Naive B cell (primary cell): ENCODE measurements at regions not wholly inside any gene's neighbourhood (a gene's known extent, or its start where the extent isn't known, plus 50 kb on each side); places are given as distances from the start of the nearest gene placed in this dataset.
"Not testable (repeated sequence)": the region's sequence is repeated elsewhere in the genome, so short reads cannot be mapped to it uniquely, and the experiment has no call there.

Source experiments
- ATAC-seq, 2 donors: fragments of 150-1000 bp; cut with Tn5 transposase; 2 replicates each; pipeline ENCODE4 v1.10.0; 2021; ENCODE audit warnings: low read depth in 2 of 2, mild to moderate bottlenecking in 2 of 2, moderate library complexity in 2 of 2
- DNase-seq: peaks from one replicate; pipeline ENCODE4 v3.0.0; 2022
- H3K27ac Mint-ChIP-seq, 6 donors: one replicate each; pipeline ENCODE4 v1.8.0; 2020 to 2022; ENCODE audit warnings: mild to moderate bottlenecking in 6 of 6, mixed read lengths in 6 of 6, moderate library complexity in 5 of 6, inconsistent platforms in 2 of 6
- H3K27me3 Mint-ChIP-seq, 3 donors: one replicate each; pipeline ENCODE4 v1.8.0; 2021 to 2022; ENCODE audit warnings: mixed read lengths in 3 of 3, mild to moderate bottlenecking in 1 of 3
- H3K36me3 Mint-ChIP-seq, 2 donors: one replicate each; pipeline ENCODE4 v1.8.0; 2020 to 2022; ENCODE audit warnings: mixed read lengths in 2 of 2, inconsistent platforms in 1 of 2, mild to moderate bottlenecking in 1 of 2
- H3K4me1 Mint-ChIP-seq, 3 donors: one replicate each; pipeline ENCODE4 v1.8.0; 2020 to 2022; ENCODE audit warnings: mixed read lengths in 3 of 3, inconsistent platforms in 1 of 3, mild to moderate bottlenecking in 1 of 3, moderate library complexity in 1 of 3
- H3K4me3 Mint-ChIP-seq, 8 donors: one replicate each; pipeline ENCODE4 v1.8.0; 2020 to 2022; ENCODE audit warnings: mild to moderate bottlenecking in 8 of 8, mixed read lengths in 8 of 8, moderate library complexity in 8 of 8, inconsistent platforms in 2 of 8
- H3K9me3 Mint-ChIP-seq, 7 donors: one replicate each; pipeline ENCODE4 v1.8.0; 2020 to 2022; ENCODE audit warnings: mixed read lengths in 7 of 7, mild to moderate bottlenecking in 5 of 7, inconsistent platforms in 2 of 7, moderate library complexity in 1 of 7

DNA sequence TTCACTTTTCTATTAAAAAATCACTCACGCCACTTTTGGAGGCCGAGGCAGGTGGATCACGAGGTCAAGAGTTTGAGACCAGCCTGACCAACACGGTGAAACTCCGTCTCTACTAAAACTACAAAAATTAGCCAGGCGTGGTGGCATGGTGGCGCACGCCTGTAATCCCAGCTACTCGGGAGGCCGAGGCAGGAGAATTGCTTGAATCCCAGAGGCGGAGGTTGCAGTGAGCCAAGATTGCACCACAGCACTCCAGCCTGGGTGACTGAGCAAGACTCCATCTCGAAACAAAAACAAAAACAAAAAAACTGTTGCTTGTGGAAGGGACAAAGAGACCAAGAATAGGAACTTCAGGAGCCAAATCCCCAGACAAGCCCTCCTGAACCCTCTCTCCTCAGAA is 63.7 kb downstream of the RBFOX3 start:
- H3K27ac Mint-ChIP-seq, ATAC-seq, H3K4me3 Mint-ChIP-seq, H3K4me1 Mint-ChIP-seq, DNase-seq, H3K36me3 Mint-ChIP-seq, H3K9me3 Mint-ChIP-seq: not testable (repeated sequence)
- peaks cover 4 to 32% (median 21%) of the 10 kb centered on the region in 3 donors for H3K27me3 Mint-ChIP-seq

DNA sequence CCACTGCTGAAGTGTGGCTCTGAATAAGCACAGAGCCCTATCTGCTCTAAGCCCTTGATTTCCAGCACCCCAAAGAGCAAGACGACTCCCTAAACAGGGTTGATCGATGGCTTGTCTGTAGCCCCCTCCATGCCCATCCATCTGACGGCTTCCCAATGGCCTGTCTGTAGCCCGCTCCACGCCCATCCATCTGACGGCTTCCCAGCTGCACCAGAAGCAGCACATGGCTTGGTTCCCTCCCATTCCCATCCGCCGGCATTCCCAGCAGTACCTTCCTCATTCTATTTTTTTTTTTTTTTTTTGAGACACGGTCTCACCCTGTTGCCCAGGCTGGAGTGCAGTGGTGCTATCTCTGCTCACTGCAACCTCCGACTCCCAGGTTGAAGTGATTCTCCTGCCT is 64.5 kb downstream of the RBFOX3 start:
- Mint-ChIP-seq H3K9me3 (no peaks in the 10 kb centered on the region), H3K27ac (peak overlapping the region in 2 of 6 donors; percentile 2 to 11), H3K4me1 (no peaks in the 10 kb centered on the region), H3K4me3 (no peak overlapping the region), H3K36me3 (no peaks in the 10 kb centered on the region), H3K27me3 (peaks cover 4 to 32% (median 21%) of the 10 kb centered on the region in 3 donors)
- DNase-seq (no peak), ATAC-seq (no peak)

DNA sequence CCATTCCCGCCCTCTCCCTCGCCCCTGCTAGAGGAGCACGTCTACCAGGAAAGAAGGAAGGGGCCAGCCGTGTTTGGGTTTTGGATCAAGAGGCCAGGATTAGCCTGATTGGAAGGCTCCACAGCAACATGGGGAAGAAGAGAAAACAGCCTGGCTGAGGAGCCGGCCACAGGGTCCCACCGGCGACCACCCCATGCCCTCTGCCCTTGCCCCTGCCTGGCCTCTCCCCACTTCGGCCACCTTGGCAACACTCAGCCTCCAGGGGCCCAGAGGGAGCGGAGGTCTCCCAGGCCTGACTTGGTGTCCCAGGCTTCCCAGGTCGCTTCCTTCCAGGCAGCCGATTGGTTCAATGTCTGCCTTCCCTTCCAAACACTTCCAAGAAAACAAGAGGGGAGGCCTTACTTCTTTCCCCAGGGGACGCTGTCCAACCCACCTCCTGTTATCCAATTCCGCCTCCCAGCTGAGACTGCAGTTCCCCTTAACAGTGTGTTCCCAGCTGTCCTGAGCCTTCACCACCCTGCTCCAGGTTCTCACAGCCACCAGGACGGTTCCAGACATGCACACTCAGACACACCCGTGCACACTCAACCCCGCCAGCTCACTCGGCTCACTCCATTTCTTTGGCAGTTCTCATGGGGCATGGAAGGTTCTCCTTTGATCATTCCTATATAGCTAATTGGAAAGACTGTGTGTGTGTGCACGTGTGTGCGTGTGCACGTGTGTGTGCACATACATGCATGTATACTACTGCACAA is 65.4 kb downstream of the RBFOX3 start:
- H3K36me3 Mint-ChIP-seq: no peaks in the 10 kb centered on the region
- H3K9me3 Mint-ChIP-seq: no peaks in the 10 kb centered on the region
- no peak overlapping the region for H3K4me3 Mint-ChIP-seq
- no peaks in the 10 kb centered on the region for H3K4me1 Mint-ChIP-seq
- ATAC-seq (no peak), DNase-seq (no peak)
- H3K27ac Mint-ChIP-seq: no peak overlapping the region
- peaks cover 9 to 32% (median 21%) of the 10 kb centered on the region in 3 donors for H3K27me3 Mint-ChIP-seq

DNA sequence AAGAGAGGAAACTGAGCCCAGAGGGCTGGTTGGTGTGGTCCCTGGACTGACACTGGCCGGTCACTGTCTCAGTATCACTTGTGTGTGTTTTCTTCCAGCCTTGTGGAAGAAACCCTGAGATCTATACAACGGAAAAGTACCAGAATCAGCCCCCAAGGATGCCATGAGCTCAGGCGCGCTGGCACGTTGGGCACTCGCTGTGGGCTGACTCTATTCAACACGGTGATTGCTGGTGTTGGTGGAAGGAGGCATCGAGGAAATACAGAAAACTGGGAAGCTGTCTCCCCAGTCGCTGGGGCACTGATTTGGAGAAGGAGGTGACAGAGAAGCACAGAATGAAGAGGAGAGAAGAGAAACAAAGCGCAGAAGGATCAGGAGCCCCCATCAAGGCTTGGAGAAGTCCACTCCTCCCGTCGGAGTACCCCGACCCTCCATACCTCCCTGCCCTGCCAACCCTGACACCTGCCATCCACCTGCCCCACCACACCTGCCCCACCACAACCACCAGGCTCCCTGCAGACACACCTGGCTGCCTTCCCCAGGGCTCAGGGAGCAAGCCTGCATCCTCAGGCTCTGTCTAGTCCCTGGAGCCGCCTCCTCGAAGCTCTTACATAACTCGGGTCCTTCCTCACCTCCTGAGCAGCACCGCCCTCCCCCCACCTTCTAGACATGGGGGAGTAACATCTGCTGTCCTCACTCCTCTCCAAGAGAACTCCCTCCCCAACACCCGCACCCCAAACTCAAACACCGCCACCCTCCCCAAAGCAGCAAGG is 66.5 kb downstream of the RBFOX3 start:
- Mint-ChIP-seq H3K9me3 (no peaks in the 10 kb centered on the region), H3K27ac (no peak overlapping the region), H3K4me1 (no peaks in the 10 kb centered on the region), H3K27me3 (peaks cover 11 to 29% (median 21%) of the 10 kb centered on the region in 3 donors), H3K4me3 (no peak overlapping the region), H3K36me3 (no peaks in the 10 kb centered on the region)
- DNase-seq (no peak), ATAC-seq (no peak)

DNA sequence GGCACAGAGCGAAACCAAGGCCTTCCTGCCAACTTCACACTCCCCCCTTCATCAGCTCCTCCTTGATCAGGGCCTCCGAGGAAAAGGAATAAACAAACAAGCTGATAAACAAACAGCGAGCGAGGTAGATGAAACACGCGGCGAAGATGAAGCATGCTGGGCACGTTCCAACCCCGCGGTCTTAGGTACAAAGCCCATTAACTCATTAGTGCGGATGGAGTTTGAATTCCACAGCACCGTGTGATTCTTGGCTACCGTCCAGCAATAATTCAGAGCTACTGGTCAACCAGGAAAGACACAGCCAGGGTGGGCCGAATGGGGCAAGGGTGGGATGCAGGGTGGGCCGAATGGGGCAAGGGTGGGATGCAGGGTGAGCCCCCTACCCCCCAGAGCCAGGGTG is 67.3 kb downstream of the RBFOX3 start:
- no peak overlapping the region for H3K4me3 Mint-ChIP-seq
- DNase-seq: no peak
- H3K27me3 Mint-ChIP-seq: peaks cover 9 to 24% (median 21%) of the 10 kb centered on the region in 3 donors
- no peaks in the 10 kb centered on the region for H3K36me3 Mint-ChIP-seq
- H3K9me3 Mint-ChIP-seq: no peaks in the 10 kb centered on the region
- ATAC-seq: no peak
- no peak overlapping the region for H3K27ac Mint-ChIP-seq
- H3K4me1 Mint-ChIP-seq: no peaks in the 10 kb centered on the region

DNA sequence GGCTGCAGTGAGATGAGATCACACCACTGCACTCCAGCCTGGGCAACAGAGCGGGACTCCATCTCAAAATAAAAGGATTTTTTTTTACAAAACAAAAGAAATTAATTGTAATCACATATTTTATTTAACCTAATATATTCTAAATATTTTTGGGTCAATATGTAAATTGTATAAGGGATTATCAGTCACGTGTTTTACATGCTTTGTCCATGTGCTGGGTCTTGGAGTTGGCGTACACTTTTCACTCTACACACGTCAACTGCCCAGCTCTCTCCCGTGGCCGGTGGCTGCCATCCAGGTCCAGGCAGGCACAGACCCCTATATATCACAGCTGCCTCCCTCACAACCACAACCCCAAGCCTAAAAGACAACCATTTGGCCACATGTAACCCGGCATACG is 68.1 kb downstream of the RBFOX3 start:
- H3K27ac Mint-ChIP-seq: no peak overlapping the region

DNA sequence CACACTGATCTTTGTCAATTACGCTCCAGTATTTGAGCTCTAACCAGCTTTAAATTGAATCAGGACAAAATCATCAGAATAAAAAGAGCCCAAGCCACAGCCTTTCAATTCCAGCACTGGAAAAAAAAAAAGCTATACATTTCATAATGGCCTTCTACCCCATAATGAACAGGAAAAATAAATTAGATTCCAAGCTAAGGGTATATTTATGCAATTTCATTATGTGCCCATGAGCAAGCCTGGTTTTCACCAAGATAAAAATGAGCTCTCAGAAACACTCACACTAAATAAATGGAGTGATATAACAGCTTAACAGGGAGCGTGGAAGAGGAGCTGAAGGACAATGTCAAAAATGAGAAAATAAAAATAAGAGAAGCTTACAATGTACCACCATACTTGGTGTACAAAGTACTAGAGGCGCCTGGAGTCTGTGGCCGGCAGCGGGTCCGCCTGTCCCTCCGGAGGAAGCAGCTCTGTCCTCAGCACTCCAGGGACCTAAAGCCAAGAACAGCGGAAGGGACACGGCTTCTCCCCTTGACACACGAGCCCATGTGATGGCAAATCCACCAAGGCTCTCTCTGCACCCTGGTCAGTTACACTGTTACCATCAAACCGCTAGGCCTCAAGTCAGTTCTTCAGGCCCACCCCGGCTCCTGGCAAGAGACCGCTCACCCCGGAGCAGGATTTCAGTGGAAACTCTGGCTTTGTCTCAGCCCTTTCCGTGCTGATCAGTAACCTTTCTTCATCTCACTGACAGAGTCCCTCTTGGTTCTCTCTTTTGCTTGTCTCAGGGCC is 69.6 kb downstream of the RBFOX3 start:
- ATAC-seq (no peak), DNase-seq (no peak)
- H3K9me3 Mint-ChIP-seq: no peaks in the 10 kb centered on the region
- peaks cover 14 to 38% (median 17%) of the 10 kb centered on the region in 3 donors for H3K27me3 Mint-ChIP-seq
- H3K36me3 Mint-ChIP-seq: no peaks in the 10 kb centered on the region
- H3K4me3 Mint-ChIP-seq: no peak overlapping the region
- H3K4me1 Mint-ChIP-seq: no peaks in the 10 kb centered on the region
- H3K27ac Mint-ChIP-seq: no peak overlapping the region

More for the DNA sequence above, 68.1 kb downstream of the RBFOX3 start:
- Mint-ChIP-seq H3K9me3 (no peaks in the 10 kb centered on the region), H3K36me3 (no peaks in the 10 kb centered on the region), H3K27me3 (peaks cover 9 to 31% (median 16%) of the 10 kb centered on the region in 3 donors), H3K4me1 (no peaks in the 10 kb centered on the region), H3K4me3 (no peak overlapping the region)
- ATAC-seq: no peak
- DNase-seq: no peak

DNA sequence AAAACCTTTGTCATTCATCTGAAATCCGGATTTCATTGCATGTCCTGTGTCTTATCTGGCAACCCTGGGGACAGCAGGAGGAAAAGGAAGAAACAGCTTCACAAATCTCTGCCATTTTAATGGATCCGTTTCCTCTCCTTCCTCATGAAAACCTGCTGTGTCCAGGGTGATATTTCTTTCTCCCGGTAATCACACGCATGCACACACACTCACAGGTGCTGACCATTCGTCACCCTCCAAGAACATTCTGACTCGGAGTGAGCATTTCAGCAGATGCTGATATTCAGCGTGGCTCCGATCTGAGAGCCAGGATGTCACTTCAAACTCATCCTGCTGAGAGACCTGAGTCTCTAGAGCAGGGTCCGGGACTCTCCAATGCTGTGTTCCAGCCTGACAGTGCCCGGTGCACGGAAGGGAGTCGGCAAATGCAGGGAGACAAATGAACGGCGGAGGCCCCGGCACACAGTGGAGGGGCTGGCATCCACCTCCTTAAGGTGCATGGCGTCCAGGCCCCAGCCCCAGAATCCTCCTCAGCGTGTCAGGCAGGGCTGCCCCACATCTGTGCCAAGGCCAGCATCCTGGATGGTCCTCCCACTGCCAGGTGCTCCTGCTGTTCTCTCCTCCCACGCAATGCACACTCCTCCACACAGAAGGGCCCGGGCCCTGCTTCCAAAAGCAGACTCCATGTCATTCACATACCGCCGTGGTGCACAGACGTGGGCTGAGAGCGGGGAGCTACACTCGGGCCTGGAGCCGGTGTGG is 70.7 kb downstream of the RBFOX3 start:
- no peaks in the 10 kb centered on the region for H3K36me3 Mint-ChIP-seq

DNA sequence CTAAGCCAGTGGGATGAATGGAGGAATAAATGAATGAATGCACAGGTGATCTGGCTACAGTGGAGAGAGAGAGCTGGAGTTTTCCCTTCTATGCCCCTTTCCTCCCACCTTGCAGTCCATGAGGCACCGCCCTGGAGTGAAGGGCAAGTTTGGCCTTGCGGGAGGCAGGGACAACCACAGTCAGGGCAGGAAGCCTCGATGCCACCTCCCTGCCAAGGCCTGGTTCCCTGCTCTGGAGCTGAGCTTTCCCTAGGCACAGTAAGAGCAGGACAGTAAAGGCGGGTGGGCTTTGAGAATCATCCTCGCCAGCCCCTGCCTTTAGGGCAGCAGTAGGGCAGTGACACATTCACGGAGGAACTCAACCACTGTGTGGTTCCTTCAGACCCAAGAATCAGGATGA is 72.6 kb downstream of the RBFOX3 start:
- no peaks in the 10 kb centered on the region for H3K9me3 Mint-ChIP-seq
- DNase-seq (no peak), ATAC-seq (no peak)
- no peaks in the 10 kb centered on the region for H3K4me1 Mint-ChIP-seq
- no peak overlapping the region for H3K4me3 Mint-ChIP-seq
- H3K27ac Mint-ChIP-seq: no peak overlapping the region
- no peaks in the 10 kb centered on the region for H3K36me3 Mint-ChIP-seq
- peaks cover 10 to 31% (median 14%) of the 10 kb centered on the region in 3 donors for H3K27me3 Mint-ChIP-seq

More for the DNA sequence above, 70.7 kb downstream of the RBFOX3 start:
- Mint-ChIP-seq H3K4me3 (no peak overlapping the region), H3K27ac (no peak overlapping the region), H3K4me1 (no peaks in the 10 kb centered on the region), H3K27me3 (peaks cover 11 to 31% (median 14%) of the 10 kb centered on the region in 3 donors), H3K9me3 (no peaks in the 10 kb centered on the region)
- ATAC-seq: no peak
- no peak for DNase-seq

DNA sequence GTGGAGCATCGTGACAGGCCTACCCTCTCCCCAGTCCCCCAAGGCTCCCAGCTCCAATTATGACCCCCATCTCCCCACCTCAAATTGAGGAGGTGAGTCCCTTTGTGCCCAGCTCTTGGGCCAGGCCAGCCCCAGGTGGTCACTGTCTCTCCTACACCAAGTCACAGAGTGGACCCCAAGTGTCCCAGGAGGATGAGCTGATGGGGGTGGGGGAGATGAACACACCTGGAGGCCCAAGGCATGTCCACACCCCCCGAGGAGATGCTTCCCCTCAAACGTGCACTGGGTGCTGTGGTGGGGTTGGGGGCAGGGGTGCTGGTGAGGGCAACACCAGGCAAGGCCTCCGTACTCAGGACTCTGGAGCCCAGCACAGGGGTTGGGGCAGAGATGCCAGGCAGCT is 73.2 kb downstream of the RBFOX3 start:
- DNase-seq: no peak
- Mint-ChIP-seq H3K27me3 (peaks cover 6 to 26% (median 14%) of the 10 kb centered on the region in 3 donors), H3K36me3 (no peaks in the 10 kb centered on the region), H3K27ac (no peak overlapping the region), H3K4me1 (no peaks in the 10 kb centered on the region), H3K4me3 (no peak overlapping the region), H3K9me3 (no peaks in the 10 kb centered on the region)
- no peak for ATAC-seq

DNA sequence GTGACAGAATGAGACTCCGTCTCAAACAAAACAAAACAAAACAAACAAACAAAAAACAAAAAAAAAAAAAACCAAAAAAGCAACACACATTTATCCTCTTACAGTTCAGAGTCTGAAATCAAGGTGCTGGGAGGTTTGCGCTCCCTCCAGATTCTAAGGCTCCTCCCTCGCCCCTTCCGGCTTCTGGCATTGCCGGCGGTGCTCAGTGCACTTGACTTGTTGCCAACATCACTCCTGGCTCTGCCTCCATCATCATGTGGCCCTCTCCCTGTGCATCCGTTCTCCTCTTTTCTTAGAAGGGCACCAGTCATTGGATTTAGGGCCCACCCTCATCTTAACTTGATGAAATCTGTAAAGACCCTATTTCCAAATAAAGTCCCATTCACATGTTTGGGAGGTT is 73.8 kb downstream of the RBFOX3 start:
- DNase-seq: no peak
- H3K27me3 Mint-ChIP-seq: peaks cover 12 to 32% (median 14%) of the 10 kb centered on the region in 3 donors

DNA sequence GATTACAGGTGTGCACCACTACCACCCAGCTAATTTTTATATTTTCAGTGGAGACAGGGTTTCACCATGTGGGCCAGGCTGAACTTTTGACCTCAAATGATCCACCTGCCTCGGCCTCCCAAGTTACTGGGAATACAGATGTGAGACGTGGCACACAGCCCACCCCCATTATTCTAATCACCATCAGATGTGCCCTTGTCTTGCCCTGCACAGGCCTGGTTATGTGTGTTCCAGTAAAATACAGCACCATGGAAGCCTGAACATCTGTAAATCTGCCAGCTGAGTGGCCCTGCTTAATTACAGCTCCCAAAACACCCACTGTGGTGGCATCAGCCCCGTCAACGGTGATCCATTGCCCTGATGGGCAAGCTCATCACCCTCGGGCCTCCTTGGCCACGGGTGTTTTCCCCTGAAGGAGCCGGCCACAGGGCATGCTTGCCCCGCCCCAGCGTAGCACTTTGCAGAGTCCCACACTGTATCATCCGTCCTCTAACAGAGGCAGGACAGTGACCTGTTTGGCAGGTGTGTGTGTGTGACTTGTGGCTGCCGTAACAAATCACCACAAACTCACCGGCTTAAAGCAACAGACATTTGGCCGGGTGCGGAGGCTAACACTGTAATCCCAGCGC is 74.5 kb downstream of the RBFOX3 start:
- Mint-ChIP-seq H3K4me1 (no peaks in the 10 kb centered on the region), H3K27me3 (peaks cover 13 to 35% (median 14%) of the 10 kb centered on the region in 3 donors), H3K4me3 (no peak overlapping the region), H3K9me3 (no peaks in the 10 kb centered on the region), H3K27ac (peak overlapping the region in 1 of 6 donors; percentile 69), H3K36me3 (no peaks in the 10 kb centered on the region)
- ATAC-seq: no peak
- DNase-seq: no peak

More for the DNA sequence above, 73.8 kb downstream of the RBFOX3 start:
- H3K9me3 Mint-ChIP-seq: no peaks in the 10 kb centered on the region
- H3K36me3 Mint-ChIP-seq: no peaks in the 10 kb centered on the region
- H3K27ac Mint-ChIP-seq: no peak overlapping the region
- no peaks in the 10 kb centered on the region for H3K4me1 Mint-ChIP-seq
- no peak for ATAC-seq
- H3K4me3 Mint-ChIP-seq: no peak overlapping the region

DNA sequence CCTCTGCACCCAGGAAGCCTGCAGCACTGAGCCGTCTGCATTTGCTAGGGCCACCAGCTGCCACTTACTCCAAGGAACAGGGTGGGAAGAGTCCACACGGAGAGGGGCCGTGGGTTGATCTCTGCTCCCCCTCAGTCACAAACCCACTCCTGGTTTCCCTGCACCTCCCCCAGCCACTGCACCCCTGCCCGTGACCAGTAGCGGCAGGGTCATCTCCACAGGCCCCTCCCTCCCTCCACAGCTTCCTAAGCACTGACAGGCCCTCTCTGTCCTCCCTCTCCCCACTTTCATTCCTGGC is 75.2 kb downstream of the RBFOX3 start:
- no peak overlapping the region for H3K4me3 Mint-ChIP-seq
- H3K27me3 Mint-ChIP-seq: peaks cover 9 to 35% (median 13%) of the 10 kb centered on the region in 3 donors
- H3K9me3 Mint-ChIP-seq: no peaks in the 10 kb centered on the region
- DNase-seq (no peak), ATAC-seq (no peak)
- H3K27ac Mint-ChIP-seq: no peak overlapping the region
- H3K36me3 Mint-ChIP-seq: no peaks in the 10 kb centered on the region
- H3K4me1 Mint-ChIP-seq: no peaks in the 10 kb centered on the region
